ENCODE measurements at regions not wholly inside any gene's neighbourhood (a gene's known extent, or its start where the extent isn't known, plus 50 kb on each side); places are given as distances from the start of the nearest gene placed in this dataset.

- Histone ChIP-seq H3K36me3 (no peaks in the 10 kb centered on the region), H3K27me3 (replicated peaks; ENCODE audit: insufficient read depth) (no peaks in the 10 kb centered on the region), H3K9me3 (no peaks in the 10 kb centered on the region), H3K27ac (no peak overlapping the region), H3K4me3 (no peak overlapping the region), H3K4me1 (ENCODE audit: control insufficient read depth in 1 of 2, low read depth in 2 of 2) (no peaks in the 10 kb centered on the region)
- ATAC-seq (ENCODE audit: insufficient number of reproducible peaks, low FRiP score, low read depth) (no peak), DNase-seq (ENCODE audit: low spot score) (no peak)
- no peak for TF ChIP-seq CTCF (IDR thresholded peaks at IDR 0.05)
Observed at GRCh38 chr5:102031711-102032110, 264.4 kb downstream of the SLCO4C1 start.

GRCh38 chr5:102018690-102019089 lies 277.4 kb downstream of the SLCO4C1 start:
- Histone ChIP-seq H3K27ac (no peak overlapping the region), H3K4me1 (ENCODE audit: control insufficient read depth in 1 of 2, low read depth in 2 of 2) (no peaks in the 10 kb centered on the region), H3K4me3 (no peak overlapping the region), H3K36me3 (no peaks in the 10 kb centered on the region), H3K9me3 (no peaks in the 10 kb centered on the region), H3K27me3 (replicated peaks; ENCODE audit: insufficient read depth) (no peaks in the 10 kb centered on the region)
- DNase-seq (ENCODE audit: low spot score) (no peak), ATAC-seq (ENCODE audit: insufficient number of reproducible peaks, low FRiP score, low read depth) (no peak)
- TF ChIP-seq CTCF (IDR thresholded peaks at IDR 0.05): no peak

GRCh38 chr5:102018279-102018678 lies 277.8 kb downstream of the SLCO4C1 start:
- ATAC-seq (ENCODE audit: insufficient number of reproducible peaks, low FRiP score, low read depth): no peak
- H3K27me3 ChIP-seq (replicated peaks; ENCODE audit: insufficient read depth): no peaks in the 10 kb centered on the region
- no peaks in the 10 kb centered on the region for H3K9me3 ChIP-seq

GRCh38 chr5:102014371-102014770 lies 281.7 kb downstream of the SLCO4C1 start:
- ATAC-seq (ENCODE audit: insufficient number of reproducible peaks, low FRiP score, low read depth) (no peak), DNase-seq (ENCODE audit: low spot score) (no peak)
- H3K4me3 ChIP-seq: no peak overlapping the region
- no peaks in the 10 kb centered on the region for H3K4me1 ChIP-seq (ENCODE audit: control insufficient read depth in 1 of 2, low read depth in 2 of 2)
- H3K9me3 ChIP-seq: no peaks in the 10 kb centered on the region
- no peaks in the 10 kb centered on the region for H3K27me3 ChIP-seq (replicated peaks; ENCODE audit: insufficient read depth)
- H3K27ac ChIP-seq: no peak overlapping the region
- no peaks in the 10 kb centered on the region for H3K36me3 ChIP-seq
- TF ChIP-seq CTCF (IDR thresholded peaks at IDR 0.05): no peak

More at GRCh38 chr5:102018279-102018678, 277.8 kb downstream of the SLCO4C1 start:
- no peak for DNase-seq (ENCODE audit: low spot score)
- H3K27ac ChIP-seq: no peak overlapping the region
- H3K4me3 ChIP-seq: no peak overlapping the region
- no peaks in the 10 kb centered on the region for H3K36me3 ChIP-seq
- no peaks in the 10 kb centered on the region for H3K4me1 ChIP-seq (ENCODE audit: control insufficient read depth in 1 of 2, low read depth in 2 of 2)
- TF ChIP-seq CTCF (IDR thresholded peaks at IDR 0.05): no peak

GRCh38 chr5:102010644-102011043 lies 285.4 kb downstream of the SLCO4C1 start:
- no peaks in the 10 kb centered on the region for H3K9me3 ChIP-seq
- TF ChIP-seq CTCF (IDR thresholded peaks at IDR 0.05): no peak
- no peaks in the 10 kb centered on the region for H3K4me1 ChIP-seq (ENCODE audit: control insufficient read depth in 1 of 2, low read depth in 2 of 2)
- ATAC-seq (ENCODE audit: insufficient number of reproducible peaks, low FRiP score, low read depth) (no peak), DNase-seq (ENCODE audit: low spot score) (no peak)
- no peak overlapping the region for H3K27ac ChIP-seq
- H3K36me3 ChIP-seq: no peaks in the 10 kb centered on the region
- no peaks in the 10 kb centered on the region for H3K27me3 ChIP-seq (replicated peaks; ENCODE audit: insufficient read depth)
- H3K4me3 ChIP-seq: no peak overlapping the region

All from thoracic aorta (tissue), 2 donors.